Mammary epithelial cell (primary cell): ENCODE measurements at regions not wholly inside any gene's neighbourhood (a gene's known extent, or its start where the extent isn't known, plus 50 kb on each side); places are given as distances from the start of the nearest gene placed in this dataset.

Experiments
- EZH2 ChIP-seq: IDR thresholded peaks from 2 replicates; pipeline ENCODE4 v1.6.1; 2012; ENCODE audit warnings: low read length, inconsistent platforms, borderline replicate concordance
- TF ChIP-seq, protein P1 (sequence below), 2 donors: IDR thresholded peaks in 1 of 2; conservative IDR thresholded peaks in 1 of 2; 2 replicates each; pipeline ENCODE4 v1.5.1; 2011 to 2012; ENCODE audit warnings: inconsistent platforms in 2 of 2, low read length in 2 of 2, mild to moderate bottlenecking in 2 of 2, control low read depth in 1 of 2, low read depth in 1 of 2; ENCODE audit not compliant: insufficient read depth in 1 of 2; ENCODE audit errors: extremely low read depth in 1 of 2

DNA sequence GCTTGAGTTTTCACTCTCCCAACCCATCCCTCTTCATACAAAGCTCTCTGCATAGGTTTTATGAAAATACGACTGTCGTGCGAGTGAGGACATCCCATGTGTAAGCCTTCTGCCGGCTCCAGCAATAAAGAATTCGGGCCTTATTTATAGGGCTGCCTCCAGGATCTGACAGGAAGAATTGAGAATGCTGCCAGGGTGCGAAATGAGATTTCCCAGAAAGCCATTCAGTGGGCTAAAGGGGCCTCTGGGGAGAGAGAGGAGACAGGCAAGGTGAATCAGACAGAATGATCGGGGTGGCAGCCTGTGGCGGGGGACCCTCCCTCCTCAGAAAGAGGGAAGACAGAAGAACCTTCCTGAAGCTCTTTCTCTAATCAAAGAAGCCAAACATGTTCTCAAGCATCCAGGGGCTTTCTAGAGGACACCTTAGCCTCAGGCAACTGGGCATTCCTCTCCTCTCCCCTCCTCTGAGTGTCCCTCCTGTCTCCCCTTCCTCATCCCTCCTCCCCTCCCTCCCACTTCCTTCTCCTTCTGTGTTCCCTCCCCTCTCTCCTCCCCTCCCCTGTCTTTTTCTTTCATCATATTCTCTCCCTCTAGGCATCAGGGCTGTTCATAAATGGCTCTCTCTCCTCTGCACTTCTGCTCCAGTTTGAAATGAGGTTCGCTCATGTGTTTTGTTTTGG lies 410.9 kb downstream of the TYW1 start:
- TF ChIP-seq, protein P1, sequence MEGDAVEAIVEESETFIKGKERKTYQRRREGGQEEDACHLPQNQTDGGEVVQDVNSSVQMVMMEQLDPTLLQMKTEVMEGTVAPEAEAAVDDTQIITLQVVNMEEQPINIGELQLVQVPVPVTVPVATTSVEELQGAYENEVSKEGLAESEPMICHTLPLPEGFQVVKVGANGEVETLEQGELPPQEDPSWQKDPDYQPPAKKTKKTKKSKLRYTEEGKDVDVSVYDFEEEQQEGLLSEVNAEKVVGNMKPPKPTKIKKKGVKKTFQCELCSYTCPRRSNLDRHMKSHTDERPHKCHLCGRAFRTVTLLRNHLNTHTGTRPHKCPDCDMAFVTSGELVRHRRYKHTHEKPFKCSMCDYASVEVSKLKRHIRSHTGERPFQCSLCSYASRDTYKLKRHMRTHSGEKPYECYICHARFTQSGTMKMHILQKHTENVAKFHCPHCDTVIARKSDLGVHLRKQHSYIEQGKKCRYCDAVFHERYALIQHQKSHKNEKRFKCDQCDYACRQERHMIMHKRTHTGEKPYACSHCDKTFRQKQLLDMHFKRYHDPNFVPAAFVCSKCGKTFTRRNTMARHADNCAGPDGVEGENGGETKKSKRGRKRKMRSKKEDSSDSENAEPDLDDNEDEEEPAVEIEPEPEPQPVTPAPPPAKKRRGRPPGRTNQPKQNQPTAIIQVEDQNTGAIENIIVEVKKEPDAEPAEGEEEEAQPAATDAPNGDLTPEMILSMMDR (conservative IDR thresholded peaks at IDR 0.05 in 1 of 2, IDR thresholded peaks at IDR 0.05 in 1 of 2; ENCODE audit: extremely low read depth in 1 of 2, insufficient read depth in 1 of 2, low read depth in 1 of 2, low read length in 2 of 2): no peak
- TF ChIP-seq EZH2: no peak
